GM12891 (cell line): ENCODE measurements at regions not wholly inside any gene's neighbourhood (a gene's known extent, or its start where the extent isn't known, plus 50 kb on each side); places are given as distances from the start of the nearest gene placed in this dataset.

ENCODE experiments used
- DNase-seq: peaks from one replicate; pipeline ENCODE4 v3.0.0; 2011; ENCODE audit warnings: low spot score; ENCODE audit not compliant: insufficient read length
- FAIRE-seq: peaks from 2 replicates; lab custom pipeline; 2011; peaks lifted over from hg19 to GRCh38; lab: Jason Lieb, UNC
- PAX5 ChIP-seq: IDR thresholded peaks from 2 replicates; pipeline ENCODE4 v1.6.1; 2011; ENCODE audit warnings: low read length, moderate library complexity, mild to moderate bottlenecking; ENCODE audit not compliant: insufficient read depth, severe bottlenecking
- POLR2A ChIP-seq: IDR thresholded peaks from 2 replicates; pipeline ENCODE4 v1.6.1; 2011; ENCODE audit warnings: low read depth, low read length, control low read depth
- POLR2AphosphoS5 ChIP-seq: IDR thresholded peaks from 2 replicates; pipeline ENCODE4 v1.6.1; 2011; ENCODE audit warnings: low read depth, low read length, control low read depth
- POU2F2 ChIP-seq: IDR thresholded peaks from 2 replicates; pipeline ENCODE4 v1.6.1; 2011; ENCODE audit warnings: low read depth, mild to moderate bottlenecking, control low read depth, low read length, moderate library complexity
- SPI1 ChIP-seq: IDR thresholded peaks from 2 replicates; pipeline ENCODE4 v1.6.1; 2011; ENCODE audit warnings: low read depth, low read length, control low read depth
- TAF1 ChIP-seq: IDR thresholded peaks from 2 replicates; pipeline ENCODE4 v1.6.1; 2011; ENCODE audit warnings: low read depth, low read length, control low read depth

- TF ChIP-seq POLR2AphosphoS5 (no peak), POLR2A (no peak), TAF1 (no peak), SPI1 (no peak), PAX5 (no peak), POU2F2 (no peak)
- DNase-seq (no peak), FAIRE-seq (no peak)
Measured at GRCh38 chr15:58282060-58282708, 144.0 kb downstream of the AQP9 start.

- no peak for DNase-seq
- FAIRE-seq, result no peak
- TF ChIP-seq PAX5, result no peak
- TF ChIP-seq SPI1, result no peak
- TF ChIP-seq TAF1, result no peak
- TF ChIP-seq POLR2A, result no peak
- no peak for TF ChIP-seq POU2F2
- no peak for TF ChIP-seq POLR2AphosphoS5
Measured at GRCh38 chr15:58283302-58283701, 145.1 kb downstream of the AQP9 start.

DNA sequence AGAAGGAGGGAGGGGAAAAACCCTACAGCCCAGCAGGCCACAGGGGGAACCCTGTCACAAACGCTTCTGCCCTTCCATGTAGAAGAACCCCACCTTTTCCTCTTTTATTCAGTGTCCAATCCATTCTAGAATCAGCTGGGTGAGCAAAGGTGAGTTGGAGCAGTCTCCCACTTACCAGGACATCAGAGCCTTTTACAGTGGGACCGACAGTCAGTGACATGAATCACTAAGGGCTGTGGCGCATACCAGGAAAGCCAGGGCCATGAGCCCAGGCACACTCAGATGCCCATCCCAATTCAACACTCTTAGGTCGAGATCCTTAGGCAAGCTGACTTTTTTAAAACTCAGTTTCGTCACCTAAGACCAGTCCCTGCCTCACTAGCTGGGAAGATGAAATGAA, 146.1 kb downstream of the AQP9 start:
- no peak for DNase-seq
- no peak for TF ChIP-seq POLR2AphosphoS5
- no peak for TF ChIP-seq POU2F2
- no peak for TF ChIP-seq POLR2A
- no peak for TF ChIP-seq SPI1
- no peak for TF ChIP-seq PAX5
- TF ChIP-seq TAF1, result no peak
- FAIRE-seq, result no peak

DNA sequence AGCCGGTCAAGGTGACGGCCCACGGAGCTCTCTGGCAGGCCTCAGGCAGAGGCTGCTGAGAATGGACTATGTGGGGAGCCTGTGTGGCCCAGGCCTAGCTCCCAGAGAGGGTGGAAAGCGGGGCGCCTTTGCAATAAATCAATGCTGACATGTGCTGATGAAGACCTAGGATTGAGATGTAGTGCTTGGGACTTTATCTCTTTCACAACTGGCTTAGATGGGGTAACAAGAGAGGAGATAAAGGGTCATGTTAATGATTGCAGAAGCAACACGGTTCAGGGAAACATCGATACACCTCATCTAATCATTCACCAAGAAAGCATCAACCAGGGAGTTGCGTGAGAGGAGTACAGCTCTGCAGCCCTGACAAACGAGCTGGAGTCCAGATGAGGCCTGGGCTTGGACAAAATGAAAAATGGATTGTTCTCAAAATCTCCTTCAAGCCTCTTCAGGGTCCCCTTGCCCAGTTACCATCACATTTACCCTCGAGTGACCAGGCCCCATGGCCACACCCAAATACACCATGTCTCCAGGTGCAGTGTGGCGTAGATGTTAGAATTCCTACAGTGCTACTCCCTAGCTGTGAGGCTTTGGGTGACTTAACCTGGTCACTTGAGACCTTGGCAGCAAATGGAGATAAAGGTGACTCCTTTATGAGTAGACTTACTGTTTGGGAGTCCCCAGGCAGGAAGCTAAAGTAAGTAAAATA, 146.4 kb upstream of the LIPC start:
- FAIRE-seq (no peak), DNase-seq (no peak)
- TF ChIP-seq POLR2AphosphoS5 (no peak), POLR2A (no peak), TAF1 (no peak), SPI1 (no peak), PAX5 (no peak), POU2F2 (no peak)

DNA sequence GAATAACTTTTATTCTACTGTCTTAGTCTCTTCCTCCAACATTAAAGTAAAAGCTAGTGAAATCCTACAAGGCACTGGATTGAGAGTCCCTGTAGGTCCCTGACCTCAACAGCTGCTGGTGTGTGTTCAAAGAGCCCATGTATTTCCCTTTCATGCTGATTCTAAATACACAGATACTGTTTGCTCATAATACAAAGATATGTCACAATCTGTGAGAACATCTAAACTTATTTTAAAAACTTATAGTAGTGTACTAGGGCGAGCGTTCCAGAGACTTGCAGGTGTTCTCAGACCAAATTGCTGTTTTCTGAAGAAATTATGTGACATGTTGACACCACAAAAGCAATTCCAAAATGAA, 145.9 kb upstream of the LIPC start:
- DNase-seq, result no peak
- FAIRE-seq, result no peak
- TF ChIP-seq TAF1, result no peak
- TF ChIP-seq PAX5, result no peak
- TF ChIP-seq POLR2A, result no peak
- no peak for TF ChIP-seq SPI1
- no peak for TF ChIP-seq POU2F2
- TF ChIP-seq POLR2AphosphoS5, result no peak

GRCh38 chr15:58286523-58286922, 145.3 kb upstream of the LIPC start:
- DNase-seq (no peak), FAIRE-seq (no peak)
- no peak for TF ChIP-seq TAF1
- no peak for TF ChIP-seq POU2F2
- no peak for TF ChIP-seq POLR2AphosphoS5
- no peak for TF ChIP-seq POLR2A
- TF ChIP-seq SPI1, result no peak

DNA sequence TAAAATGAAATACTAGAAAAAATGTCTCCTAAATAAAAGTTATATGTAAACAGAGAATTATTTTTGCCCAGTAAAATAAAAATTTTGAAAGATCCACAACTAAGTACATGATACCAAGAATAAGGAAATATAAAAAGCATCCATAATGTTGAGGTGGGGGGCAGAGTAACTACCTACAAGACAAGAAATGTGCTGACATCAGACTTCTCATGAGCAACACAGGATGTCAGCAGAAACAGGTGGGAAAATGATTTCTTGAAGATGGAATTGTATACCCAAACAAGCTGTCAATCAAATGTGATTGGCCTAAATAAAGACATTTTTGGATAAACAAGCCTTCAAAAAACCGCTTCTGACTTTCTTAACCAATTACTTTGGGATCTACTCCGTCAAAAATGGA, 143.9 kb upstream of the LIPC start:
- TF ChIP-seq PAX5, result no peak
- no peak for TF ChIP-seq POU2F2
- TF ChIP-seq TAF1, result no peak
- no peak for TF ChIP-seq SPI1
- TF ChIP-seq POLR2A, result no peak
- no peak for TF ChIP-seq POLR2AphosphoS5
- no peak for DNase-seq
- no peak for FAIRE-seq

DNA sequence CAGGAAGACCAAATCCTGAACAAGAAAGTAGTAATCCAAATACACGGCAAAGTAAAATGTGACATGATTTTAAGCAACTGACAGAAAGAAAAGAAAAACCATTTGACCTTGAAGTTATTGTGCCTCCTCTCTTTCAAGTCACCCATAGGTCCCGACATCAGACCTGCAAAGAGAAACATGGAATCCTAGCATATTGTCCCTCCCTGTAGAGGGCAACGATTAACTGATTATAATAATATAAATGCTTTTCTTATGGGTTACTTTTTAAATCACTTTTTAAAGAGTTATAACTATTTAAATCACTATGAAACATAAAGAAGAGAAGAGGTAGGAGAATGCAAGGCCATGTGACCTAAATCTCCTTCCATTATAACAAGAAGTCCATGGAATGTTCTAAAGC, 143.2 kb upstream of the LIPC start:
- no peak for DNase-seq
- no peak for FAIRE-seq
- TF ChIP-seq POU2F2, result no peak
- TF ChIP-seq SPI1, result no peak
- TF ChIP-seq TAF1, result no peak
- TF ChIP-seq POLR2AphosphoS5, result no peak
- no peak for TF ChIP-seq PAX5
- TF ChIP-seq POLR2A, result no peak

GRCh38 chr15:58291848-58292247, 139.9 kb upstream of the LIPC start:
- FAIRE-seq (no peak), DNase-seq (no peak)
- no peak for TF ChIP-seq SPI1
- no peak for TF ChIP-seq TAF1
- TF ChIP-seq POLR2A, result no peak
- no peak for TF ChIP-seq POU2F2
- no peak for TF ChIP-seq POLR2AphosphoS5
- TF ChIP-seq PAX5, result no peak

- FAIRE-seq (no peak), DNase-seq (no peak)
- no peak for TF ChIP-seq PAX5
- no peak for TF ChIP-seq POLR2A
- TF ChIP-seq POU2F2, result no peak
- TF ChIP-seq SPI1, result no peak
- no peak for TF ChIP-seq TAF1
- TF ChIP-seq POLR2AphosphoS5, result no peak
Measured at GRCh38 chr15:58292751-58293175, 139.0 kb upstream of the LIPC start.

DNA sequence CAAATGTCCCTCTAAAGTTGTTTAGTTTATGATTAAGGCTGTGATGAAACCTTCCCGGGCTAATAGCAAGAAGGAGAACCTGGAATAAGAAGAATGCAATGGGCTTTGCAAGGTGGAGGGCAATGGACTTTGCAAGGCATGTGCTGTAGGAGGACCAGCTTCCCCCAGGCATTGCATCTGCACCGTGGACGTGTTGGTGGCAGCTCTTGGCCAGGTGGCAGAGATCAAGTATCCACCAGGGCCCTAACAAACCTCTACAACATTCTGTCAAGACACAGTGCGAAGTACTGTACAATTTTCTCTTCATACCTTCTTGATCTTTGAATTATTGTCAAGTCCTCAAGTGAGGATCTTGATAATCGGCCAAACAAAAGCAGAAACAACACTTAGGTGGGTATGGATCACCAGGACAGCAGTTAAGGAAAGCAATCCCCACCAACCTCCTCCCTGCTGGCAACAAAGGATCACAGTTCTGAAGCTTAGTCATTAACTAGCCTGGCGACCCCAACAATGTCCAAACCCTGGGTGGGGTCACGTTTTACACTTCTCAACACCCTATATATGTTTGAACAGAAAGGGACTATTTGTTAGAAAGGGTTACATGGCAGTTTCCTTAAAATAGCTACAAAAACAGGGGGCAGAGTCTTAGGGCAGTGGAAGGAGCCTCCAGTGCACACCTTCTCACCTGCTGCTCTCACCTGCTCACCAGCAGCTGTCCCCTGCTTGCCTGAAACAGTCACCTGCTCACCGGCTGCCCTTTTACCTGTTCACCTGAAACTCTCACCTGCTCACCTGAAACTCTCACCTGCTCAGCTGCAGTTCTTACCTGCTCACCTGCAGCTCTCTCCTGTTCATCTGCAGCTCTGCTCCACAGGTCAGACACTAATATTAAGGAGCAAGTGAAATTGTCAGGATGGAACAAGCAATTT, 137.9 kb upstream of the LIPC start:
- DNase-seq (no peak), FAIRE-seq (no peak)
- TF ChIP-seq SPI1 (no peak), POLR2A (no peak), PAX5 (no peak), TAF1 (no peak), POU2F2 (no peak), POLR2AphosphoS5 (no peak)
